ENCODE measurements at regions not wholly inside any gene's neighbourhood (a gene's known extent, or its start where the extent isn't known, plus 50 kb on each side); places are given as distances from the start of the nearest gene placed in this dataset.
"Not testable (repeated sequence)": the region's sequence is repeated elsewhere in the genome, so short reads cannot be mapped to it uniquely, and the experiment has no call there.

DNA sequence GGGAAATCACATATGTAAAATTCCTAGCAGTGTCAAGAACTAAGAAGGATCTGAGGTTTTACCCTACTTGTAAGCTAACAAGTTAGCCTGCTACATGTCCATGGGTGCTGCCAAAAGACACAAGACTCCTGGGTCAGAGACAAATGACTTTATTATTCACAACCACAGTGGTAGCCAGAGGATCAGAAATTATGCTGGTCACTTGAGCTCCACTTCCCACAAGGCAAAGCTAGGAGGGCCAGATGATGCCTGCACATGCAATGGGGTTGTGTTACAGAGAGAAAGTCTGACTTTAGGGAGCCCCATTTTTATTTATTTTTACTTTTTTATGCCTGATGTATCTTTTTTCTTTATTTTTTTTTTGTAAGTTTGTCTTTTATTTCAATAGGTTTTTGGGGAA is 136.8 kb downstream of the S1PR1 start:
- DNase-seq, result no peak

DNA sequence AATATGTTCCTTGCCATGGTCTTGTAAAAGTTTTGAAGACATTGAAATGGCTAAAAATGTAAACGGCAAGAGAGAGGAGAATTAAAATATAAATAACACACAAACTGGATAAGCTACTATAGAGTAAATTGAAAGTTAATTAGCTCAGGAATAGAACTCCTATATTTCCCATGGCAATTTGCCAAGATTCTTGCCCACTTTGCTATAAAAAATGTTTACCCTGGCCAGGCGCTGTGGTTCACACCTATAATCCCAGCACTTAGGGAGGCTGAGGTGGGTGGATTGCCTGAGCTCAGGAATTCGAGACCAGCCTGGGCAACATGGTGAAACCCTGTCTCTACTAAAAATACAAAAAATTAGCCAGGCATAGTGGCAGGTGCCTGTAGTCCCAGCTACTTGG is 138.6 kb downstream of the S1PR1 start:
- DNase-seq, result not testable (repeated sequence)

- no peak for DNase-seq
Measured at GRCh38 chr1:101376121-101377083, 139.6 kb downstream of the S1PR1 start.

DNA sequence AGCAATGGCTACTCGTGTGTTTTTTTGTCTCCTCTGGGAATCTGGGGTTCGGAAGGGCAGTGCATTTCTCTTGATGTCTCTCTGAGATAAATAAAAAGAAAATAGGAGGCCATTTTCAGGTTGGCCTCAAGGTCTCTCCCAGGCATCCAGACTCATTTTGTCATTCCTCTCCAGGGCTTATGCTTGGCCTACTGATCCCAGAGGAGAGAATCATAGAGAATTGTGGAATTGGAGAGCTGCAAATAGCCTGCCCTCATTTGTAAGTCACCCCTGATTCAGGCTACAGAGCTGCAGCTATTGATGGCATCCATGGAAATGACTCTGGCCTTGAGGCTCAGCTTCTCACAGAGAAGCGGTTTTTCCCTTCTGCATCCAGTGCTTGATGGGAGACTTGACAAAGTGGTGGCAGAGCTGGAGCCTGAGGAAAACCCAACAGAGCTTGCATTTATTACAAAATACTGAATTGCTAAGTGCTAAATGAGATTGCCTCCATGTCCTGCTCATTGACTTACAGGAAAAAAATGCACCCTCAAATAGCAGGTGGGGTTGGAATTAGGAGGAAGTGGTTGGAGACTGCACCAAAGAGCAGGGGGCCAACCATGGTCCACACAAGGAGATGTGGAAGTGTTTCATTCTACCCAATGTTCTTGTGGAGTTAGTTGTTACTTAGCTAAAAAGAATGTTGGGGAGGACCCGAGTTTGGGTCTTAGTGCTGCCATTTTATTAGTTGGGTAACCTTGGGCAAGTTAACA is 140.4 kb downstream of the S1PR1 start:
- no peak for DNase-seq

DNA sequence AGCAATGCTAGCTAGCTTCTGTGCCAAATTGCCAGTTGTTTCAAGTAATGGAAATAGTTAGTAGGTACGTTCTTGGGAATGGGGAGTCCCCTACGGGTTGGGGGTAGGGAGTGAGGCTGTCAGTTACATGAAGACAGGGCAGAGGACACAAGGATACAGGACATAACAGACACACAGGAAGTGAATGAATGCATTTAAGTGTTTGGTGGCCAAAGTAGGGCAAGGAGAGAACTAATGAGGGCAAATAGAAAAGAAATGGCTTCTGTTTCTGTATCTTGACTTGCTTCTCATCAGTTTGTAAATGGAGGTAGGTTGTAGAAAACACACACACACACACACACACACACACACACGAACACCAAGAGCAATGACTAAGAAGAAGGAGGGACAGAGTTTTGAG is 142.2 kb downstream of the S1PR1 start:
- DNase-seq, result no peak

GRCh38 chr1:101379950-101380349 is 143.1 kb downstream of the S1PR1 start:
- DNase-seq, result no peak

DNA sequence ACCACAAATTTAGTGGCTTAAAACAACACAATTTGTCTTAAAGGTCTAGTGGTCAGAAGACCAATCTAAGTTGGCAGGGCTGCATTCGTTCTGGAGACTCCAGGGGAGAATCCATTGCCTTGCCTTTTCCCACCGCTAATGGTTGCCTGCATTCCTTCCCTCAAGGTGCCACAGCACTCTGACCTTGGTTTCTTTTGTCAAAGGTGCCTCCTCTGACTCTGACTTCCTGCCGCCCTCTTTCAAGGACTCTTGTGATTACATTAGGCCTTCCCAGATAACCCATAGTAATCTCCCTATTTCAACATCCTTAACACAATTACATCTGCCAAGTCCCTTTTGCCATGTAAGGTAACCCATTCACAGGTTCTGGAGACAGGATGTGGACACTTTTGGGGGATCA is 145.3 kb downstream of the S1PR1 start:
- no peak for DNase-seq

DNA sequence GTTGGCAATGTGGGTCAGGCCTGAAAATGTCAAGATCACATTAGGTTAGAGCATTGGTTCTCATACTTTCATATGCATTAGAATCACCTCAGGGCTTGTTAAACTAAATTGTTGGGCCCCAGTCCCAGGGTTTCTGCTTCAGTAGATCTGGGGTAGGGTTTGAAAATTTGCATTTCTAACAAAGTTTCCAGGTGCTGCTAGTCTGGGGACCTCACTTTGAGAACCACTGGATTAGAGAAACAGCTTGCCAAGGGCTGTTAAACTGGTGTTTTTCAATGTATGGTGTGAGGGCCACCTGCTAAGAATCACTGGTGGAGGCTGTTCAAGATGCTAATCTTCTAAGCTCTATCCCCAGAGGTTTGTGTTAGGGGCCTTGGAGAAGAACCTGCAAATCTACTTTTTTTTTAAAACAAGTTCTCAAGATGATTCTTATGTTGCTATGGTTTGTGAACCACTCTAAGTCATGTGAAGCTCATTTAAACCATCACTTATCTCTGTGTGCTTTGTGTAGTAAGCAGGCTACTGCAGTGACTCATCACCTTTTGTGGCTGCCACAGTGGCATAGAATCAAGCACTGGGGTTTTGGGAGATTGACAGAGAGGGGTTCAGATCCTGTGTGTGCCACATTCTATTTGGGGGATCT is 152.2 kb downstream of the S1PR1 start:
- DNase-seq, result no peak

- no peak for DNase-seq
Measured at GRCh38 chr1:101389547-101389929, 152.7 kb downstream of the S1PR1 start.

GRCh38 chr1:101392552-101392951 is 155.7 kb downstream of the S1PR1 start:
- DNase-seq, result no peak

- no peak for DNase-seq
Measured at GRCh38 chr1:101394041-101394440, 157.2 kb downstream of the S1PR1 start.

DNA sequence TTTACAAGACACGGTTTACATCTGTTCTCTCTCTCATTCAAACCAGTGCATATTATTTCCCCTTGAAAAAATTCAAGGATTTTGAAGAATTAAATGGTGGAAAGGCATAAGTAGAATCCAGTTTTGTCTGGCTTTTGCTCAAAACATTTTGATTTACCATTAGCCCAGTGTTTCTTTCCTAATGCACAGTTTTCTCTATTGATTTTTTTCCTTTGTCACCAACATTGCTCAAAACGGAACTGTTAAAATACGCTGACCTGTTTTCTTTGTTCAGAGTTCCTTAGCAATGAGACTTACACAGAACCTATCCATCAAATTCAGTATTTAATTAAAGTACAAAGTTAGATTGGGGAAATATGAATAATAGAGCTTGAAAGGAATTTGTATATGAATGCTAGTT is 162.4 kb downstream of the S1PR1 start:
- no peak for DNase-seq

- no peak for DNase-seq
Measured at GRCh38 chr1:101406271-101406670, 169.5 kb downstream of the S1PR1 start.

GRCh38 chr1:101406681-101407080 is 169.9 kb downstream of the S1PR1 start:
- no peak for DNase-seq

DNA sequence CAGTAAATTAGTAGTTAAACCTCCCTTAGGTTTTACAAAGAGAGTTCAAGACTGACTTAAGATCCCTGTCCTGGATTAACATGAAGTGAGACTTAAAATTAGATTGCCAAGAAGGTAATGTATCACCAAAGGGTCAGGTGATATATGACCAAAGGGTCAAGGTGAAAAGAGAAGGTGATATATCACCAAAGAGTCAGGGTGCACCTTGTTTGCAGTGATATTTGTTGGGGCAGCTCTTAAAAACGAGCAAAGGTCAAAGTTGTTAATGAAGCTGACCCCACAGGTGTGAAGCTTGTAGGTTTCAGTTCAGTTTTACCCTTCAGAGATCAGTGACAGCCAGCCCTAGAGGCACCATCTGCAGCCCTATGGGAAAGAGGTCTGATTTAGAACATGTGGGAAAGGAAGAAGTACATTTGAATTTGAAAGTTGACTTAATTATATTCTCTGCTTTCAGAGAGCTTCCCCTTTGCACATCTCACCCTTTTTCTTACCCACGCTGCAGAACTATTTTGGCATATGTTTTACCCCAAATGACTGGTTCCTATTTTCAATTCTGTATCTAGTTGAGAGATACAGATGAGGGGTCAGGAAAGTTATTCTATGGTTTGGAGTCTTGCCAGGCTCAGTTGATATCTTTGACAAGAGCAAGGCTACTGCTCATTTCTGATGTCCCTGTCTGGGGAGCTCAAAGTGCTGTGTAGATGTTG is 170.8 kb downstream of the S1PR1 start:
- no peak for DNase-seq

- no peak for DNase-seq
Measured at GRCh38 chr1:101408212-101409042, 171.6 kb downstream of the S1PR1 start.

GRCh38 chr1:101409102-101409501 is 172.3 kb downstream of the S1PR1 start:
- DNase-seq, result no peak

DNA sequence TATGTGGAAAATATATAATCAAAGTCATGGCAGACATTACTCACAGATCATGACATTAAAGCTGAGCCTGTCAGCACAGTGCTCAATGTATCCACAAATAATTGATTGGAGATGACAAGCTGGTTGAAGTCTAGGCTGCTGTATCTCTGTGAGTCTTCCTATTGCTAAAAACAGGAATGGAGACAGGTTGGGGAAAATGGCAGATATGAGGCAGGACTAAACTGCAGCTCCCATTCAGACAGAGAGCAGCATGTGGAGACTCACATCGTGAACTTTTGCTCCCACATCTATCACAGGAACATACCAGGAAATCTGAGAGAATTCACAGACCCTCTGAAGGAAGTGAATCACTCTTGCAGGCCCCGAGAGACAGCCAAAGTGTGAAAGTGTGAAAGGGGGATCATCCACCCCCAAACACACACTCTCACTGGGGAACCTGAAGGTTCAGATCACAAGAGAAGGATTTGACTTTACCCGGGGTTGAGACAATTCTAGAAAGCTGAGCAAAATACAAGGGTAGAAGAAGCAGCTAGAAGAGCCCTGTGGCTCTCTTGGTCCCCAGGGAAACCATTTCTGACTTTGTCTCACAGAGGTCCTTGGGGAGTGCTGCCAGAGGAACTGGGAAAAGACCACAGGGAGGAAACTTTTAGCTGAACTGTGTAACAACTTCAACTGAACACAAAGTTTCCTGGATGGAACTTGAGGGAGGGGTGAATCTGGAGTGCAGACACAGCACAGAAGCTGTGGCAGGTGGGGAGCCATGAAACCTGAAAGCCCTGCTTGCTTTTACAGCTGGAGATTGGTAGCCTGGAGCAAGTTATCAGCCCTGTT is 173.4 kb downstream of the S1PR1 start:
- no peak for DNase-seq

GRCh38 chr1:101420406-101420805 is 183.6 kb downstream of the S1PR1 start:
- DNase-seq, result no peak

DNA sequence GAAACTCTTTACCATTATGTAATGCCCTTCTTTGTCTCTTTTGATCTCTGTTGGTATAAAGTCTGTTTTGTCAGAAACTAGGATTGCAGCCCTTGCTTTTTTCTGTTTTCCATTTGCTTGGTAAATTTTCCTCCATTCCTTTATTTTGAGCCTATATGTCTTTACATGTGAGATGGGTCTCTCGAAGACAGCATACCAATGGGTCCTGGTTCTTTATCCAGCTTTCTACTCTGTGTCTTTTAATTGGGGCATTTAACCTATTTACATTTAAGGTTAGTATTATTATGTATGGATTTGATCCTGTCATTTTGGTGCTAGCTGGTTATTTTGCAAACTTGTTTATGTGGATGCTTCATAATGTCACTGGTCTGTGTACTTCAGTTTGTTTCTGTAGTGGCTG is 191.3 kb downstream of the S1PR1 start:
- not testable (repeated sequence) for DNase-seq

GRCh38 chr1:101428562-101428961 is 191.7 kb downstream of the S1PR1 start:
- no peak for DNase-seq

All from NCI-H2171 treated with DMSO at 0.1 percent for 48 hours (cell line).